T-helper 17 cell (primary cell): ENCODE measurements at regions not wholly inside any gene's neighbourhood (a gene's known extent, or its start where the extent isn't known, plus 50 kb on each side); places are given as distances from the start of the nearest gene placed in this dataset.
A peak's percentile ranks its signal among the peaks of the same experiment; 100 is the strongest.

Source experiments
- ATAC-seq: fragments of 150-1000 bp; cut with Tn5 transposase; 2 replicates; pipeline ENCODE4 v1.10.0; 2021; ENCODE audit warnings: mild to moderate bottlenecking, moderate library complexity
- DNase-seq, 3 donors: peaks; one replicate each; pipeline versions ENCODE4 v3.0.0 to v3.0.0-alpha.2; 2020 to 2021
- H3K9me3 ChIP-seq: one replicate; pipeline ENCODE4 v1.7.0; 2013; ENCODE audit warnings: low read length, mild to moderate bottlenecking; ENCODE audit not compliant: control insufficient read depth, poor library complexity, severe bottlenecking
- H3K27ac Mint-ChIP-seq: one replicate; pipeline ENCODE4 v1.8.0; 2022; ENCODE audit warnings: mild to moderate bottlenecking, moderate library complexity, mixed read lengths
- H3K27me3 Mint-ChIP-seq: one replicate; pipeline ENCODE4 v1.8.0; 2022; ENCODE audit warnings: mixed read lengths
- H3K36me3 Mint-ChIP-seq: one replicate; pipeline ENCODE4 v1.8.0; 2022; ENCODE audit warnings: low read depth, mixed read lengths
- H3K4me1 Mint-ChIP-seq: one replicate; pipeline ENCODE4 v1.8.0; 2022; ENCODE audit warnings: mild to moderate bottlenecking, mixed read lengths
- H3K4me3 Mint-ChIP-seq: one replicate; pipeline ENCODE4 v1.8.0; 2022; ENCODE audit warnings: mild to moderate bottlenecking, moderate library complexity, mixed read lengths

- DNase-seq (no peak), ATAC-seq (no peak)
- no peaks in the 10 kb centered on the region for H3K9me3 ChIP-seq
- peaks cover 2% of the 10 kb centered on the region for H3K36me3 Mint-ChIP-seq
- no peak overlapping the region for H3K27ac Mint-ChIP-seq
- no peaks in the 10 kb centered on the region for H3K27me3 Mint-ChIP-seq
- peaks cover 2% of the 10 kb centered on the region for H3K4me1 Mint-ChIP-seq
- H3K4me3 Mint-ChIP-seq = no peak overlapping the region
Observed at GRCh38 chr14:97550463-97550862, 753.3 kb downstream of the VRK1 start.

- no peak overlapping the region for H3K27ac Mint-ChIP-seq
- no peaks in the 10 kb centered on the region for H3K27me3 Mint-ChIP-seq
- ATAC-seq (no peak), DNase-seq (no peak)
- H3K4me1 Mint-ChIP-seq = peaks cover 2% of the 10 kb centered on the region
- no peaks in the 10 kb centered on the region for H3K9me3 ChIP-seq
- no peak overlapping the region for H3K4me3 Mint-ChIP-seq
- H3K36me3 Mint-ChIP-seq = peaks cover 4% of the 10 kb centered on the region
Observed at GRCh38 chr14:97554597-97554996, 757.4 kb downstream of the VRK1 start.

- Mint-ChIP-seq H3K4me3 (no peak overlapping the region), H3K4me1 (no peaks in the 10 kb centered on the region), H3K27me3 (no peaks in the 10 kb centered on the region), H3K27ac (no peak overlapping the region), H3K36me3 (peaks cover 5% of the 10 kb centered on the region)
- ATAC-seq = no peak
- DNase-seq = no peak
- no peaks in the 10 kb centered on the region for H3K9me3 ChIP-seq
Observed at GRCh38 chr14:97564334-97564733, 767.2 kb downstream of the VRK1 start.

GRCh38 chr14:97571201-97571600, 774.0 kb downstream of the VRK1 start:
- Mint-ChIP-seq H3K27me3 (no peaks in the 10 kb centered on the region), H3K36me3 (peaks cover 8% of the 10 kb centered on the region), H3K27ac (no peak overlapping the region), H3K4me3 (no peak overlapping the region), H3K4me1 (no peaks in the 10 kb centered on the region)
- no peak for ATAC-seq
- no peaks in the 10 kb centered on the region for H3K9me3 ChIP-seq
- DNase-seq = no peak

GRCh38 chr14:97571866-97572555, 774.8 kb downstream of the VRK1 start:
- H3K4me3 Mint-ChIP-seq = no peak overlapping the region
- no peaks in the 10 kb centered on the region for H3K9me3 ChIP-seq
- ATAC-seq (no peak), DNase-seq (no peak)
- peaks cover 8% of the 10 kb centered on the region for H3K36me3 Mint-ChIP-seq
- H3K4me1 Mint-ChIP-seq = no peaks in the 10 kb centered on the region
- H3K27me3 Mint-ChIP-seq = no peaks in the 10 kb centered on the region
- H3K27ac Mint-ChIP-seq = no peak overlapping the region

- H3K4me3 Mint-ChIP-seq = no peak overlapping the region
- no peak overlapping the region for H3K27ac Mint-ChIP-seq
- no peaks in the 10 kb centered on the region for H3K9me3 ChIP-seq
- no peaks in the 10 kb centered on the region for H3K4me1 Mint-ChIP-seq
- no peak for DNase-seq
- no peaks in the 10 kb centered on the region for H3K27me3 Mint-ChIP-seq
- ATAC-seq = no peak
- H3K36me3 Mint-ChIP-seq = peaks cover 8% of the 10 kb centered on the region
Observed at GRCh38 chr14:97572583-97573458, 775.6 kb downstream of the VRK1 start.

- Mint-ChIP-seq H3K4me1 (no peaks in the 10 kb centered on the region), H3K4me3 (no peak overlapping the region), H3K27me3 (no peaks in the 10 kb centered on the region), H3K27ac (no peak overlapping the region), H3K36me3 (peaks cover 4% of the 10 kb centered on the region)
- ATAC-seq (no peak), DNase-seq (no peak)
- H3K9me3 ChIP-seq = no peaks in the 10 kb centered on the region
Observed at GRCh38 chr14:97575677-97576076, 778.5 kb downstream of the VRK1 start.

- no peaks in the 10 kb centered on the region for H3K27me3 Mint-ChIP-seq
- no peaks in the 10 kb centered on the region for H3K4me1 Mint-ChIP-seq
- H3K4me3 Mint-ChIP-seq = no peak overlapping the region
- ATAC-seq (no peak), DNase-seq (no peak)
- peaks cover 4% of the 10 kb centered on the region for H3K36me3 Mint-ChIP-seq
- no peaks in the 10 kb centered on the region for H3K9me3 ChIP-seq
- no peak overlapping the region for H3K27ac Mint-ChIP-seq
Observed at GRCh38 chr14:97578982-97579548, 781.9 kb downstream of the VRK1 start.

GRCh38 chr14:97581016-97581415, 783.8 kb downstream of the VRK1 start:
- H3K36me3 Mint-ChIP-seq = no peaks in the 10 kb centered on the region
- no peak for DNase-seq

GRCh38 chr14:97582022-97582421, 784.8 kb downstream of the VRK1 start:
- Mint-ChIP-seq H3K27me3 (no peaks in the 10 kb centered on the region), H3K4me3 (no peak overlapping the region), H3K4me1 (no peaks in the 10 kb centered on the region), H3K27ac (no peak overlapping the region), H3K36me3 (no peaks in the 10 kb centered on the region)
- DNase-seq (no peak), ATAC-seq (no peak)
- no peaks in the 10 kb centered on the region for H3K9me3 ChIP-seq

More at GRCh38 chr14:97581016-97581415, 783.8 kb downstream of the VRK1 start:
- H3K4me3 Mint-ChIP-seq = no peak overlapping the region
- no peaks in the 10 kb centered on the region for H3K9me3 ChIP-seq
- no peaks in the 10 kb centered on the region for H3K4me1 Mint-ChIP-seq
- H3K27me3 Mint-ChIP-seq = no peaks in the 10 kb centered on the region
- ATAC-seq = no peak
- H3K27ac Mint-ChIP-seq = no peak overlapping the region

GRCh38 chr14:97584528-97584927, 787.3 kb downstream of the VRK1 start:
- ATAC-seq (no peak), DNase-seq (no peak)
- Mint-ChIP-seq H3K36me3 (peaks cover 2% of the 10 kb centered on the region), H3K27ac (no peak overlapping the region), H3K4me3 (no peak overlapping the region), H3K27me3 (no peaks in the 10 kb centered on the region), H3K4me1 (peaks cover 4% of the 10 kb centered on the region)
- H3K9me3 ChIP-seq = no peaks in the 10 kb centered on the region

GRCh38 chr14:97592341-97592980, 795.3 kb downstream of the VRK1 start:
- H3K4me1 Mint-ChIP-seq = peaks cover 31% of the 10 kb centered on the region
- peak; percentile 25 for ATAC-seq
- no peaks in the 10 kb centered on the region for H3K27me3 Mint-ChIP-seq
- peak overlapping the region; percentile 34 for H3K27ac Mint-ChIP-seq
- DNase-seq = no peak
- no peaks in the 10 kb centered on the region for H3K9me3 ChIP-seq
- peak overlapping the region; percentile 62 for H3K4me3 Mint-ChIP-seq
- peaks cover 8% of the 10 kb centered on the region for H3K36me3 Mint-ChIP-seq

- no peak for ATAC-seq
- H3K9me3 ChIP-seq = no peaks in the 10 kb centered on the region
- no peak for DNase-seq
- H3K27ac Mint-ChIP-seq = no peak overlapping the region
- peaks cover 6% of the 10 kb centered on the region for H3K36me3 Mint-ChIP-seq
- H3K4me3 Mint-ChIP-seq = no peak overlapping the region
- H3K4me1 Mint-ChIP-seq = peaks cover 29% of the 10 kb centered on the region
- H3K27me3 Mint-ChIP-seq = no peaks in the 10 kb centered on the region
Observed at GRCh38 chr14:97594306-97594705, 797.1 kb downstream of the VRK1 start.
